GM18909 (cell line): ENCODE measurements at regions not wholly inside any gene's neighbourhood (a gene's known extent, or its start where the extent isn't known, plus 50 kb on each side); places are given as distances from the start of the nearest gene placed in this dataset.
"Not testable (repeated sequence)": the region's sequence is repeated elsewhere in the genome, so short reads cannot be mapped to it uniquely, and the experiment has no call there.

Source experiments
- ATAC-seq: cut with Tn5 transposase; IDR thresholded peaks from one replicate; pipeline ENCODE4 v1.9.1; 2021; ENCODE audit warnings: mild to moderate bottlenecking; ENCODE audit not compliant: unreplicated experiment, poor library complexity

- not testable (repeated sequence) for ATAC-seq
Measured at GRCh38 chr11:42795483-42795882, 516.3 kb upstream of the API5 start.

DNA sequence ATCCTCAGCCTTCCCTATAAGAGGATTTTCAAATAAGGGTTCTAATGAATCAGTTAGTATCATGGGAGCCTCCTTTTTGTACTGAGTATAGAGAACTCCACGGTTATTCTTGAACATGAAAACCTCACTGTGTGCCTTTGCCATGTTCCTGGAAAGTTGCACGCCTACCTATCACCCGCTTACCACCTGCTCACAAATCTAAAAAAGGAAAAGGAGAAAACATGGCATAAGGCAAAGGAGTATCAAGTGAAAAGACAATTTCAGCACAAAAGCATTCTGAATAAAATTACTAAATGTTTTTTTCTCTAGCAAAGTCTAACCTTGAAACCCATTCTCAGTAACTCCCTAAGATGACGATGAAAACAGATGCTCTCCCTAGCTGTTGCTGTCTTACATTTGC, 511.8 kb upstream of the API5 start:
- no peak for ATAC-seq

DNA sequence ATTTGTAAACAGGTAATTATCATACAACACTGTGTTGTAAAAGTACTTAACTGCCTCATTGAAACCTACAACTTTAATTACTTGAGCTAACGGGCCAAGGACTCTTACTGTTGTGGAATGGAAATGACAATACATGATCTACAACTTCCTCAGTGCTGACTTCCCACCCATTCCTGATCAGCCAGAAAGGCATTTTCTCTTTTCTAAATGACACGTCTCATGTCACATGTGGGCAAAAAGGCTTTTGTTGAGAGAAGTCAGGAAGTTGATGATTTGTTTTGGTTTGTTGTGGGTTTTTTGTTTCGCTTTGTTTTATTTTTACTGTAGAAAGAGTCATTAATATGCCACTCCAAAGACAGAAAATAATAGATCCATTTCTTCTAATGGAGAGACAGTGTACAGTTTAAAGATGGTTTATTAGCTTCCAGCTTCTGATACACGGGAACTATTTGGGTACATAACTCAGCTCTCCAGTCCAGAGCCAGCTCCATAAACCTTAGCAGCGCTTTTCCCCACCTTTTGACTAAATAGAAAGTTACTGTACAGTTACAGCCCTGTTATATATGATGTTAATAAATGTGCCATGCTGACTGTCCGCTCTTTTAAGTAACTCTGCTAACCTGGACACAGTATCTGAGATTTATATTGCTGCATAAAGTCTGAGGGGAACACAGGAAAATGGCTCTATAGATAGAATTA, 509.4 kb upstream of the API5 start:
- no peak for ATAC-seq

DNA sequence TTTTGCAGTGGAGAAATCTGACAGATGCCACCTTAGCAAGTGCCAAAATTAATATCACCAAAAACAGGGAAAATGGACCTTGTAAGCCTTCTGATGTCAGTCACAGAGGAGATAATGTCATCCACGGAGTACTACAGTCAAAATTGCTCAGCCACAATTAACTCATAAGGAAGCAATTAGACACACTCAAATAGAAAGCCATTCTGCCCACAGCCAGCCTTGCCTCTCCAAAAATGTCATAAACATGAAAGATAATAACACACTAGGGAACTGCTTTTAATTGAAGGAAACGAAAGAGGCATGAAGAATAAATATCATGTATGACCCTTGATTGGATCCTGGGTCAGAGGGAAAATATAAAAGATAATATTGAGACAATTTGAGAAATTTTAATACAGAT, 505.6 kb upstream of the API5 start:
- ATAC-seq, result no peak

DNA sequence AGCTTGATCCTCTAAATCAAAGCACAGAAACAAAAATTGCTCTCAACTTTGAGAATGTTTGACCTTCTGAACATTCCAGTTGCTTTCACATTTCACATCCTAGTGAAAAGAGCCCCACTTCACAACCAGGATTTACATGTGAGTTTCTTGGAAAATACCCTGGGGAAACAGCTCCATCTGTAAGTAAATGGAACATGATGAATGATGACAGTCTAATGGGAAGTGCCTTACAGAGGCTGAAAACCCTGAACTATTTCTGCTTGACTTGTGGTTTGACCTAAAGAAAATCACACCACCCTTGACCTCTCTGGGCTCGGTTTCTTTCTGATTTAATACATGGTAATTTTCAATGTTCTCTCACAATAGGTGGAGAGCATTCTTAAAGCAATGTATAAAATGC, 499.4 kb upstream of the API5 start:
- ATAC-seq, result no peak

DNA sequence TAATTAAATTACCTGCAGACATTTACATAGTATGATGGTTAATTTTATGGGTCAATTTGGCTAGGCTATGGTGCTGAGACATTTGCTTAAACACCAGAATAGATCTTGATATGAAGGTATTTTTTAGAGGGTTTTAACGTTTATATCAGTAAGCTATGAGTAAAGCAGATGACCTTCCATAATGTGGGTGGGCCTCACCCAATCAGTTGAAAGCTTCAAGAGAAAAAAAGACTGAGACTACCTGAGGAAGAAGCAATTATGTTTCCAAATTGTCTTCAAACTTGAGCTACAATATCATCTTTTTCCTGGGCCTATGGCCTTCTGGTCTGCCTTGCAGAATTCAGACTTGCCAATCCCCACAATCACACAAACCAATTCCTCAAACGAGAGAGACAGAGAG, 498.8 kb upstream of the API5 start:
- ATAC-seq, result no peak

- ATAC-seq, result no peak
Measured at GRCh38 chr11:42816471-42816870, 495.3 kb upstream of the API5 start.

DNA sequence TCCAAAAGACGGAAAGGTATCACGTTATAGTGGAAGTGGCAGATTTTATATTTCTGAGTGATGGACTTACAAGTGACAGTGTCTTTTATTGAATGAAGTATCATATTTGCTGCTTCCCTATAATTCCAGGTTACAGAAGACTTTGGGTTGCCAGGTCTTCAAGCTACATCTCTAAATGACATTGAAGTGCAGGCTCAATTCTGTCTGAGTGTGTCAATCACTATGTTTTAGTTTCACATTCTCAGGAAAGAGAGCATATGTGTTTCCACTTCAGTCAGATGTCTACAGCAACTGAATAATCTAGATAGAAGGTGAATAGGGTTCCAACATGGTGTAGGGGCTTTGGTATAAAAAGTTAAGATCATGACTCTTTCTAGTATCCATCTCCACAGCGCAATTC, 492.7 kb upstream of the API5 start:
- no peak for ATAC-seq

DNA sequence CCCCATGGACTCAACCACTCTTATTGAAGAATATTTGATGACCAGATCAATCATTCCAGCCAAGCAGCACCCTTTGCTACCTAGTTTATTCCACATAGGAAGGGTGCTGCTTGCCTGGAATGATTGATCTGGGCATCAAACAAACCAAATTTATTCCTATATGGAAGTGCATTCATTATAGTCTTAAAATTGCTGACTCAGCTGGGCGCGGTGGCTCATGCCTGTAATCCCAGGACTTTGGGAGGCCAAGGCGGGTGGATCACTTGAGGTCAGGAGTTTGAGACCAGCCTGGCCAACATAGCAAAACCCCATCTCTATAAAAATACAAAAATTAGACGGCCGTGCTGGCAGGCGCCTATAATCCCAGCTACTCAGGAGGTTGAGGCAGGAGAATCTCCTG, 489.6 kb upstream of the API5 start:
- ATAC-seq, result not testable (repeated sequence)

DNA sequence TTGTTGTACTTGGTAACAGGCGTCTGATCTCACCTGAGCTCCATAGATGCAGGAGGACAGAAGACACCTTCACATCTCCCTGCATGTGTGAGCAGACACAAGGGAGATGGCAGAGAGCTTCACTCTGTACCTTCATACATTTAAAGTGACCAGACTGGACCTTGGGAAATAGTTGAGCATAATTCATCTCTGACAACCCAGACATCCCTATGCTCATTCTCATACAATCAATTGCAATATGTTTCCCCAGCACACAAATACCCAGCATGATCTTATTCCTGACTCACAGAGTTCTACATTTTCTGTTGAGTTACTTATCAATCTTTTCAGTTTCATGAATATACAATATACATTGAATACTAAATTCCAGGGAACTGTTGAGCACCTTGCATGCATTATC, 488.2 kb upstream of the API5 start:
- ATAC-seq, result no peak

- no peak for ATAC-seq
Measured at GRCh38 chr11:42824067-42824466, 487.7 kb upstream of the API5 start.

GRCh38 chr11:42825598-42825997, 486.2 kb upstream of the API5 start:
- no peak for ATAC-seq

GRCh38 chr11:42827845-42828244, 484.0 kb upstream of the API5 start:
- no peak for ATAC-seq

DNA sequence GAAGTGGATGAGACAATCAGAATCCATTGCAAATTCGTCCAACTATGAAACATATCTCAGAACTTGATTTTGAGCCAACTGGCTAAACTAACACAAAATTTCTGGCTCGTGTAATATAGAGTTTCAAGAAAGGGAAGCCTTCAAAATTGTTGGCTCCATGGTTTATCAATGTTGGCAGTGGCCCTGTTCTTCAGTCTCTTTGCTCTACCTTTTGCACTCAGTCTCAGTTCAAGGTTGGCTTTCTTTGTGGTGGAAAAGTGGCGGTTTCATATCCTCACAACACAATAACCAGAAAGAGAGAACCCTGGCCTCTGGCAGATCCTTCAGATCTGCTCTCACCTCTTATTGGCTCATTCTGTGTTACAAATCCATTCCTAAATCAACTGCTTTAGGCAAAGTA, 473.8 kb upstream of the API5 start:
- no peak for ATAC-seq

- ATAC-seq, result peak; percentile 83
Measured at GRCh38 chr11:42840176-42840829, 471.5 kb upstream of the API5 start.

GRCh38 chr11:42840860-42841259, 470.9 kb upstream of the API5 start:
- ATAC-seq, result no peak

DNA sequence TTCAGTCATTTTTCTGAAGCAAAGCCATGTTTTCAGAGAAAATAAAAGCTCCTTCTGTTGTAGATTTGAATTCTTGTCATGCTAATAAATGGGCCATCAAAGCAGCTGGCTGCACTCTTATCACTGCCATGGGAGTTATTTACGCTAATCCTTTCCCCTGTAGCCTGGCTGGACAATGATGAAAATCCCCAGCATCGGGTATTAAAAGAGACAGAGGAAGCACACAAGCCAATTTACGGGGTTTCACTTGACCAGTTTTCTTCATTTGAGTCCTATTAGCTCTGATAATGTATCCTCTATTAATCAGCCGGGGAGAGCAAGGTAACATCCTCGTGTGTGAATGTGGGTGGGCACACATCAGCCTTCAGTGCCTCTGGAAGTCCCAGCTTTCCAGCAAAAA, 470.2 kb upstream of the API5 start:
- ATAC-seq, result no peak

GRCh38 chr11:42849362-42849761, 462.4 kb upstream of the API5 start:
- ATAC-seq, result no peak

DNA sequence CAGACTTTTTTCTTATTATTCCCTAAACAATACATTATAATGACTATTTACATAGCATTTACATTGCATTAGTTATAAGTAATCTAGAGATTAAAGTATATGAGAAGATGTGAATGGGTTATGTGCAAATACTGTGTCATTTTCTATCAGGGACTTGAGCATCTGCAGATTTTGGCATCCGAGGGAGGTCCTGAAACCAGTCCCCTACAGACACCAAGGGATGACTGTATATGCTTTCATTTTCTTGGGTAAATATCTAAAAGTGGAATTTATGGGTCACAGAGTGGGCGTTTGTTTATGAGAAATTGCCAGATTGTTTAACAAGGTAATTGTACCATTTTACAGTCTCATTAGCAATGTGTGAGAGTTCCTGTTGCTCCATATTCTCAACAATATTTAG, 454.5 kb upstream of the API5 start:
- ATAC-seq, result no peak

- ATAC-seq, result no peak
Measured at GRCh38 chr11:42870480-42870879, 441.3 kb upstream of the API5 start.

- not testable (repeated sequence) for ATAC-seq
Measured at GRCh38 chr11:42873800-42874405, 437.9 kb upstream of the API5 start.

GRCh38 chr11:42881335-42881734, 430.5 kb upstream of the API5 start:
- ATAC-seq, result not testable (repeated sequence)
